GM12878 (cell line): ENCODE measurements at regions not wholly inside any gene's neighbourhood (a gene's known extent, or its start where the extent isn't known, plus 50 kb on each side); places are given as distances from the start of the nearest gene placed in this dataset.

Experiments
- BCLAF1 ChIP-seq: fragments of 450-650 bp; IDR thresholded peaks from 2 replicates; pipeline ENCODE4 v1.6.1; 2017; ENCODE audit warnings: antibody characterized with exemption, mild to moderate bottlenecking, moderate library complexity
- BMI1 ChIP-seq: fragments of 450-650 bp; IDR thresholded peaks from 2 replicates; pipeline ENCODE4 v1.6.1; 2016; ENCODE audit warnings: mild to moderate bottlenecking, moderate library complexity, borderline replicate concordance
- CHD2 ChIP-seq: IDR thresholded peaks from 2 replicates; pipeline ENCODE4 v1.6.1; 2011; ENCODE audit warnings: low read depth, low read length, improper control_type of control experiment, borderline replicate concordance
- CHD4 ChIP-seq: fragments of 200-600 bp; sonication (generic); IDR thresholded peaks from 2 replicates; pipeline ENCODE4 v1.6.1; 2016; ENCODE audit warnings: mild to moderate bottlenecking
- CTCF ChIP-seq, 3 experiments: IDR thresholded peaks in 2 of 3; conservative IDR thresholded peaks in 1 of 3; 2 replicates each; pipeline ENCODE4 v1.5.1; 2011; ENCODE audit warnings: low read depth in 3 of 3, low read length in 3 of 3, mild to moderate bottlenecking in 3 of 3, control low read depth in 2 of 3, moderate library complexity in 2 of 3, inconsistent platforms in 1 of 3, mixed read lengths in 1 of 3; ENCODE audit not compliant: control insufficient read depth in 2 of 3, insufficient read depth in 1 of 3; ENCODE audit errors: extremely low read depth in 1 of 3
- GABPA ChIP-seq: IDR thresholded peaks from 2 replicates; pipeline ENCODE4 v1.6.1; 2014; ENCODE audit warnings: antibody characterized with exemption, low read depth, mild to moderate bottlenecking, inconsistent platforms
- GATAD2B ChIP-seq: fragments of 450-650 bp; conservative IDR thresholded peaks from 2 replicates; pipeline ENCODE4 v1.6.1; 2017; ENCODE audit warnings: low read depth, mild to moderate bottlenecking, moderate library complexity
- HDAC2 ChIP-seq: fragments of 200-600 bp; sonication (generic); IDR thresholded peaks from 2 replicates; pipeline ENCODE4 v1.6.1; 2017
- HDGF ChIP-seq: fragments of 450-650 bp; IDR thresholded peaks from 2 replicates; pipeline ENCODE4 v1.6.1; 2016; ENCODE audit warnings: antibody characterized with exemption
- IRF4 ChIP-seq: IDR thresholded peaks from 2 replicates; pipeline ENCODE4 v1.6.1; 2011; ENCODE audit warnings: low read depth, low read length
- KDM1A ChIP-seq: fragments of 200-600 bp; sonication (generic); IDR thresholded peaks from 2 replicates; pipeline ENCODE4 v1.6.1; 2016; ENCODE audit warnings: borderline replicate concordance
- NFYB ChIP-seq: IDR thresholded peaks from 2 replicates; pipeline ENCODE4 v1.6.1; 2011; ENCODE audit warnings: low read depth, mild to moderate bottlenecking, low read length, improper control_type of control experiment, moderate library complexity; ENCODE audit not compliant: insufficient read depth
- PAX5 ChIP-seq: IDR thresholded peaks from 2 replicates; pipeline ENCODE4 v1.6.1; 2011; ENCODE audit warnings: low read depth, low read length, borderline replicate concordance
- POLR2A ChIP-seq: IDR thresholded peaks from 2 replicates; pipeline ENCODE4 v1.6.1; 2011; ENCODE audit warnings: low read depth, mild to moderate bottlenecking, low read length
- POLR2AphosphoS2 ChIP-seq: IDR thresholded peaks from 2 replicates; pipeline ENCODE4 v1.6.1; 2011; ENCODE audit warnings: low read depth, mild to moderate bottlenecking, low read length, improper control_type of control experiment, moderate library complexity
- RBBP5 ChIP-seq: fragments of 200-600 bp; sonication (generic); conservative IDR thresholded peaks from 2 replicates; pipeline ENCODE4 v1.6.1; 2016
- RELB ChIP-seq: fragments of 450-650 bp; IDR thresholded peaks from 2 replicates; pipeline ENCODE4 v1.6.1; 2017; ENCODE audit warnings: low read depth, mild to moderate bottlenecking, moderate library complexity
- SIN3A ChIP-seq: IDR thresholded peaks from 2 replicates; pipeline ENCODE4 v1.6.1; 2012; ENCODE audit warnings: low read depth, low read length, improper control_type of control experiment
- TAF1 ChIP-seq: IDR thresholded peaks from 2 replicates; pipeline ENCODE4 v1.6.1; 2011; ENCODE audit warnings: mild to moderate bottlenecking, low read depth, low read length, borderline replicate concordance
- TCF12 ChIP-seq: IDR thresholded peaks from 2 replicates; pipeline ENCODE4 v1.6.1; 2011; ENCODE audit warnings: low read depth, mild to moderate bottlenecking, low read length
- USF1 ChIP-seq: IDR thresholded peaks from 2 replicates; pipeline ENCODE4 v1.6.1; 2011; ENCODE audit warnings: borderline replicate concordance, low read depth, mild to moderate bottlenecking, moderate library complexity, mixed read lengths, low read length; ENCODE audit not compliant: insufficient read depth; ENCODE audit errors: extremely low read length
- YBX1 ChIP-seq: fragments of 450-650 bp; IDR thresholded peaks from 2 replicates; pipeline ENCODE4 v1.6.1; 2016; ENCODE audit warnings: antibody characterized with exemption
- ZNF207 ChIP-seq: fragments of 450-650 bp; IDR thresholded peaks from 2 replicates; pipeline ENCODE4 v1.6.1; 2014; ENCODE audit warnings: antibody characterized with exemption, mild to moderate bottlenecking, borderline replicate concordance
- ZNF274 ChIP-seq: IDR thresholded peaks from one replicate; pipeline ENCODE4 v1.8.0; 2011; ENCODE audit not compliant: insufficient read length, insufficient read depth
- ZZZ3 ChIP-seq: IDR thresholded peaks from 2 replicates; pipeline ENCODE4 v1.6.1; 2011; ENCODE audit warnings: low read depth; ENCODE audit not compliant: control insufficient read depth, insufficient read length

GRCh38 chr10:92756201-92757065 is 66.7 kb downstream of the HHEX start (continued):
- TF ChIP-seq BMI1 = peak; percentile 59; the same call in 1 of the 2 replicates
- no peak for TF ChIP-seq KDM1A
- TF ChIP-seq ZZZ3 = no peak
- TF ChIP-seq SIN3A = no peak
- TF ChIP-seq TAF1 = 0 out of 2 replicates have a peak, but pooled peaks have one; percentile 13
- no peak for TF ChIP-seq POLR2A
- TF ChIP-seq BCLAF1 = no peak
- TF ChIP-seq CHD2 = peak; percentile 79
- no peak for TF ChIP-seq CTCF (IDR thresholded peaks at IDR 0.05 in 2 of 3, conservative IDR thresholded peaks at IDR 0.05 in 1 of 3; ENCODE audit: control insufficient read depth in 2 of 3, extremely low read depth in 1 of 3, insufficient read depth in 1 of 3, low read depth in 3 of 3, low read length in 3 of 3)
- peak; percentile 90 for TF ChIP-seq IRF4
- TF ChIP-seq GABPA = peak; percentile 64; the same call in 1 of the 2 replicates
- TF ChIP-seq HDAC2 = no peak
- TF ChIP-seq CHD4 = no peak
- peak; percentile 86 for TF ChIP-seq RELB
- peak; percentile 42; the same call in 1 of the 2 replicates for TF ChIP-seq NFYB
- no peak for TF ChIP-seq RBBP5
- TF ChIP-seq ZNF274 = no peak
- 0 out of 2 replicates have a peak, but pooled peaks have one; percentile 16 for TF ChIP-seq HDGF
- no peak for TF ChIP-seq ZNF207
- no peak for TF ChIP-seq POLR2AphosphoS2
- TF ChIP-seq YBX1 = no peak
- TF ChIP-seq GATAD2B = peak; percentile 65
- peak; percentile 63; the same call in 1 of the 2 replicates for TF ChIP-seq TCF12
- TF ChIP-seq USF1 = no peak
- peak; percentile 98 for TF ChIP-seq PAX5
